GM21825 (cell line): ENCODE measurements at regions not wholly inside any gene's neighbourhood (a gene's known extent, or its start where the extent isn't known, plus 50 kb on each side); places are given as distances from the start of the nearest gene placed in this dataset.
"Not testable (repeated sequence)": the region's sequence is repeated elsewhere in the genome, so short reads cannot be mapped to it uniquely, and the experiment has no call there.

Experiments used
- ATAC-seq: cut with Tn5 transposase; IDR thresholded peaks from one replicate; pipeline ENCODE4 v1.9.1; 2021; ENCODE audit warnings: mild to moderate bottlenecking, moderate library complexity; ENCODE audit not compliant: unreplicated experiment

DNA sequence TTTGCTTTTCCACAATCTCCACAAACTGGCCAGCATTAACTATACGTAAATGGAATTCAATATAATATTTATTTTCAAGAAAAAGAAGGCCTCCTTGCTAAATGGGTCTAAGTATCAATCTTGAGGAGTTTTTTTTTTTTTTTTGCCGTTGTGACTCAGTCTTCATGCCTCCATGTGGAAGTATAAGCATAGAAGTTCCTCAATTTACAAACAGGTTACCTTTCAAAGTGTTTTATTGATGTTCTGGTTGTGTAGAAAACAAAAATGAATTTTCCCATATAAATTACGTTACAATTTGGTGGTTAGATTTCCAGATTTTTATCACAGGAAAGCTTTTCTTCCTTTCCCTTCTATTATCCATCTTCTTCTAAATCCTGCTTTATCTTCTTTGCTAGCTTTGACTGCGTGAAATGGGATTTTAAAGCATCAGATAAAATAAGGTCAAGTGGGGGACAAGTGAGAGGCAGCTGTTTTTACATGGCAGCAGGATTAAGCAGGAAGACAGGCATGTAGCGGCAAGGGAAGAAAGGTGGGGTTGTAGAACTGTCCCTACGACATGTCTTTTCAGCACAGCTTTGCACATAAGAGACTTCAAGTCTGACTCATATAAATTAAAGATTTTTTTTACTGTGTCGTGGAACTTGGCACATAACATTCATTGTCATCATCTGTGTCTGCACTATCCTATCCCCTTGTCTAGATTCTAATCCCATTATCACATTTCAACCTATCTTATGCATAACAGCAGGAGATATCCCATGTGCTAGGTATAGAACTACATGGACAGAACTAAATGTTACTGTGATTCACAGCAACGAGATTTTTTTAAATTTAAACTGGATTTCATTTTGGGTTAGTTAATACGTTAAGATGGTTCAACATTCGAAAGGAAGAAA, 135.3 kb upstream of the FAM3C start:
- ATAC-seq = no peak

GRCh38 chr7:121530227-121531174, 134.4 kb upstream of the FAM3C start:
- ATAC-seq = peak; percentile 100

DNA sequence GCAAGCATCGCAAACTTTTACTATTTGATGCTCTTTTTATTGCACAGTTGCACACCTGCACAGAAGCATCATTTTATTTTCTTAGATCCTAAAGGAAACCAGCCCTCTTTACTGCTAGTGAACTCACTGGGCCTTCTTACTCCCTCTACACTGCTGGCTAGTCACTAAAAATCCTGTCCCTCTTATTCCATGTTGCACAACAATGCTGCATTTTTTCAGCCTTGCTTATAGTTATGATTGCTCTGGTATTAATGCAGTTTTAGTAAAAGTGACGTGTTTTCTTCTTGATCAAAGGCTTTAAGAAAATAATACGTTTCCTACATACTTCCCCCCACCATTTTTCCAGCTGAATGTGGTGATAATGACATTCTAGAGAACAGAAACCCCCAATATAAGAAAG, 132.9 kb upstream of the FAM3C start:
- ATAC-seq = no peak

GRCh38 chr7:121526210-121526609, 130.1 kb upstream of the FAM3C start:
- not testable (repeated sequence) for ATAC-seq

GRCh38 chr7:121525155-121525819, 129.2 kb upstream of the FAM3C start:
- no peak for ATAC-seq

DNA sequence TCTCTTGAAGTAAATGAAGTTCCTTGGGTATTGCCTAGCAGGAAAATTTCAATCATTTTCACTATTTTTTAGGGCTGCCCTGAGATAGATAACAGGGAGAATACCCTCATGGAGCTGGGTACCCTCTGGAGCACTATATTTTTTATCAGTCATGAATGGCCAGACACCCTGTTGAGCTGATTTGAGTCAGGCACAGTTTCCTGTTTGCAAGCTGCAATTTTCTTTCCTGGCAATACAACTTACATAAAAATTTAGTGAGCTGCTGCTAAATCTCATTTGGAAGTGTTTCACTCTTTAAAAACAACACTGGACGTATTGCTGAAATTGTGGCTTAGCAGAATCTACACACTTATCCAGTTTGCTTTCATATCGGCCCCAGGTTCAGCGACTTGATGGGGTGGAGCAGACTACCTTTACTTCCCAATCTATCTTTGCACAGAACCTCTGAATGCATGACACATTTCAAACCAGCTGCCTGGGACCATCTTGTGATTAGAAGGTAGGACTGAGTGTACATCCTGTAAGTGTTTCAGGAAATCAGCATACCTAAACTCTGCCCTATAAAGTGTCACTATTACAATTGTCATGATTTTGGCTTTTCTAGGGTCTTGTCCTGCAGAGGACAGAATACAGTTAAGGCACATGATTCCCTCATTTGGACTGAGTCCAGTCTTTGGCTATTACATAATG, 125.7 kb upstream of the FAM3C start:
- no peak for ATAC-seq

GRCh38 chr7:121520911-121521310, 124.8 kb upstream of the FAM3C start:
- no peak for ATAC-seq

DNA sequence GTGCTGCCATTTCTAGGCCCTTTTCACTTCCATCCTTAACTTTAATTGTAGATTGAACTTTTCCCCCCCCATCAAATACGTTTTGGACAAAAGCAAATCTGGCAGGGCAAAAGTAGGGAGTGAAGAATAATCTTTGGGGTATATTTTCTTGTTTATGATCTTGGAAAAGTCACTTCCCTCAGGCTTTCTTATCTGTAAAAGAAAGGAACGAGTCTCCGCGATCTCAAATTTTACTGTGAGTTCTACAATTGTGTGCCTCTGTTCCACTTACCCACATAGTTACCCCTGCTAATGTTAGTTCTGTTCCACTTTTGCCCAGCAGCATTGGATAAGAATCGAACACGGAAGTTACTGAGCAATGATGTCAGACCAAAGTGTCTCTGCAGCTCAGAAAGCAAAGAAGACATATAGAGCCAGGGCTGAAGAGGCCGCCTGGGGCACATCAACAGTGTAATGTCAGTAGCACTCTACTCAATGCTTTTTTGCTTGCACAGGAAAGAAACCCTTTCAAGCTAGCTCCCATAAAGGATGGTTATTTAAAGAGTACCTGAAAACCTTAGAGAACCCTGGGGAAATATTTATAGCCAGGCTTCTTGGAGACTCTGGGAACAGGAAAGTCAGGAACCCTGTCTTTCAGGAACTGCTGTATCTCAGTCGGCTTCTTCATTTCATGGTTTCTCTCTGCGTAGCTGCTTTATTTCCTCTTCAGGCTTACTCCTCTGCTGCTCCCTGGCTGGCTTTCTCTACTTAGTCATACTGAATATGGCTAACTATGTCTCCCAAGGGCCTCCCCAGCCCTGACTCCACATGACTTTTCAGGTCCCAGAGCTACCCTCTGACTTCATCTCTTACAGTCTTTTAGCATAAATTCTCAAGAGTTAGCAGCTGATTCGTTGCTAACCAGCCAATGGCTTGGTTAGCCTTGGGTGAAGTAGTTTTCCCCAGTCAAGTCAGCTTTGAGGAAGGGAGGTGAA, 123.7 kb upstream of the FAM3C start:
- ATAC-seq = peak; percentile 73

DNA sequence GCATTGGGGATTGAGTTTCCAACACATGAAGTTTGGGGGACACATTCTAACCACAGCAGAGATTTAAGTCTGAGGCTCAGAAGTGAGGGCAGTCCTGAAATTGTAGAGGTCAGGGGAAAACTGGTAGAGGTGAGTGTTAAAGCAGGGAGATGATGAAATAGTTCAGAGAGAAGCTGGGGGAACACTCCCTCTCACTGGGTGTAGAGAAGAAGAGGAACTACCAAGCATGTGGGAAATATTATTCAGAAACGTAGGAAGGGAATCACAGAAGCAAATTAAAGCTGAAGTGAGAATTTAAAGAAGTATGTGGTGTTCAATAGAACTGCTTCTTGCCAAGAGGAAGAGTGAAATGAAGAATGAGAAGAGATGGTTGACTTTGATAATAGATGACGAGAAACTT, 121.5 kb upstream of the FAM3C start:
- ATAC-seq = no peak

GRCh38 chr7:121516821-121517220, 120.7 kb upstream of the FAM3C start:
- no peak for ATAC-seq

- ATAC-seq = no peak
Observed at GRCh38 chr7:121515630-121516401, 119.7 kb upstream of the FAM3C start.

GRCh38 chr7:121515229-121515628, 119.1 kb upstream of the FAM3C start:
- ATAC-seq = no peak

GRCh38 chr7:121513105-121513504, 117.0 kb upstream of the FAM3C start:
- ATAC-seq = no peak

DNA sequence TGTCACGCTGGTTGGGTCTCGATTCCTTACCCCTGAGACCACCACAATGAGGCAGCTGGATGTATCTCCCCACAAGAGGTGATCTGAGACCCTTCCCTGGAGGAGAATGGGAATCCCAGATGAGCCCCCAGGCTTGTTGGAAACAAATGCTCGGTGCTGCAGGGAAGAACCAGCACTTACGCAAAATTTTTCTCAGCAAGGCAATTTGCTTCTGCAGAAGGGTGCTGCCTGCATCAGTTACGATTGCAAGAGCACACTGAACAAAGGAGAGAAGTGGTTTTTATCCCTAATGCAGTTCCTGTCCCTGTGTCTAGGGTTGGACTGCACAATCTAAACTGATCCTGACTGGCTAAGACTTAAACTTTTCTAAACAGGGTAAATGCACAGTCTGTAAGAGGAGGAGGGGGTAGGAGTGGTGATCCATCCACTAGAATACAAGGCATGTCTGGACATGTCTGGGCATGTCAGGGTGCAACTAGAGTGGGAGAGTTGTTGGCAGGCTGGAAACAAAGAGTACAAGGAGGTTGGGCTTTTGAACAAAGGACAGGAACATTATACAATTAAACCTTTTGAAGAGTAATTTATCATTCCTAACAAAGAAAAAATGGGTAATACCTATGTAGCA, 114.9 kb upstream of the FAM3C start:
- no peak for ATAC-seq

DNA sequence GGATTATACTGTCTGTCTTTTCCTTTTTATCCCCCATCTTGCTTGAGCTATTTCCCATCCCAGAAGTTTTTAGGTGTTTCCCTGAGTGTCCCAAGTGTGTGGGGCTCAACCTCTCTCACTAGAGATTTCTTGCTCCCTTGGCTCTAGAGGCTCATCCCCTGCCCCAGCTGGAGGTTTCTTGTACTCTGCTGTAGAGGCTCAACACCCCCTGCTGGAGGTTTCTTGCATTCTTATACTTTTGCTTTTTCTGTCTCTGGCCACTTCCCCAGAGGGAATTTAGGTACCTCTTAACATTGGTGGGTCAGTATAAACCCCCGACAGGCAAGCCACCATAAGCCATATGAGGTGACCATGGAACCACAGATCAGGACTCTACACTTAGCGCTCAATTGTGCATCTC, 114.2 kb upstream of the FAM3C start:
- no peak for ATAC-seq

GRCh38 chr7:121505540-121506182, 109.6 kb upstream of the FAM3C start:
- no peak for ATAC-seq

- no peak for ATAC-seq
Observed at GRCh38 chr7:121505021-121505420, 108.9 kb upstream of the FAM3C start.

GRCh38 chr7:121504482-121504881, 108.4 kb upstream of the FAM3C start:
- ATAC-seq = no peak
